PFSK-1 (cell line): ENCODE measurements at regions not wholly inside any gene's neighbourhood (a gene's known extent, or its start where the extent isn't known, plus 50 kb on each side); places are given as distances from the start of the nearest gene placed in this dataset.

Experiments used
- FOXP2 ChIP-seq: optimal IDR thresholded peaks from 2 replicates; pipeline ENCODE3; 2011; ENCODE audit warnings: borderline replicate concordance, control low read depth, inconsistent platforms; ENCODE audit not compliant: insufficient read depth; ENCODE audit errors: extremely low read length, extremely low read depth
- POLR2AphosphoS5 ChIP-seq: IDR thresholded peaks from 2 replicates; pipeline ENCODE4 v1.6.1; 2012; ENCODE audit warnings: low read depth, mild to moderate bottlenecking, control low read depth, low read length, moderate library complexity
- TAF1 ChIP-seq: IDR thresholded peaks from 2 replicates; pipeline ENCODE4 v1.6.1; 2012; ENCODE audit warnings: low read length, control low read depth, borderline replicate concordance; ENCODE audit not compliant: insufficient read depth

DNA sequence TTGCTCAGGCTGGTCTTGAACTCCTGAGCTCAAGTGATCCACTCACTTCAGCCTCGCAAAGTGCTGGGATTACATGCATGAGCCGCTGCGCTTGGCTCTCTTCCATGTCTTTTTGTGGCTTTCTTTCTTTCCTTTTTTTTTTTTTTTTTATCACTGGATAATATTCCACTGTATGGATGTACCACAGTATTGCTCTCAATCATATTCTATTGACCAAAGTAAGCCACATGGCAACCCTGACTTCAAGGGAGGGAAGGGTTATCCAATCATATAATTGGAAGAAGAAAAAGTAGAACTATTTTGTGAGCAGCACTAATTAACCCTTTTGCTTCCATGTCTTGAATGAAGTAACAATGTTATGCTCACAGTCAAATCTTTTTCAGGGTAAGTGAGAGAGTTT, 307.0 kb upstream of the RASGRP1 start:
- TF ChIP-seq FOXP2 (no peak), POLR2AphosphoS5 (no peak), TAF1 (no peak)
